A673 (cell line): ENCODE measurements at regions not wholly inside any gene's neighbourhood (a gene's known extent, or its start where the extent isn't known, plus 50 kb on each side); places are given as distances from the start of the nearest gene placed in this dataset.

Source experiments
- CTCF ChIP-seq: fragments of 300-800, 200-600 bp; sonication (generic); conservative IDR thresholded peaks from 2 replicates; pipeline ENCODE4 v1.5.1; 2017; ENCODE audit warnings: low read depth, mild to moderate bottlenecking, antibody characterized with exemption, low read length, moderate library complexity, mixed read lengths
- EZH2 ChIP-seq: fragments of 200-600 bp; sonication (generic); IDR thresholded peaks from 2 replicates; pipeline ENCODE4 v1.6.1; 2017; ENCODE audit warnings: borderline replicate concordance, low read depth, mild to moderate bottlenecking, mixed read lengths, antibody characterized with exemption, low read length; ENCODE audit not compliant: poor library complexity, severe bottlenecking

GRCh38 chr3:81967393-81967792, 205.9 kb upstream of the GBE1 start:
- TF ChIP-seq CTCF (no peak), EZH2 (no peak)
